Heart left ventricle (tissue), 13 donors: ENCODE measurements at regions not wholly inside any gene's neighbourhood (a gene's known extent, or its start where the extent isn't known, plus 50 kb on each side); places are given as distances from the start of the nearest gene placed in this dataset.

Source experiments
- POLR2A ChIP-seq, 2 donors: fragments of 450-650 bp; IDR thresholded peaks; one replicate each; pipeline ENCODE4 v1.6.1; 2017; ENCODE audit warnings: antibody characterized with exemption in 2 of 2, mild to moderate bottlenecking in 2 of 2, moderate library complexity in 2 of 2
- TF ChIP-seq, protein P1 (sequence below), 12 donors: fragments of 200-600 bp; sonication (generic) in 4 of 12; IDR thresholded peaks; one replicate each; pipeline versions ENCODE4 v1.5.0 to v1.8.0; 2018 to 2022; ENCODE audit warnings: antibody characterized with exemption in 12 of 12, mild to moderate bottlenecking in 5 of 12
- donor health status: ischemic (EF 13 %, LVEDD 7.1; RV severe dilation, severe dysfunction).
- donor health status: DM: no; HTN: yes; CAD: no.
- donor health status: DM: no; HTN: no; CAD: no.
- donor health status: ischemic (EF 25% LVEDD 6.9; RV normal size, moderate dysfunction).
- donor health status: ischemic (EF 25% LVEDD 5.7; RV mildly dilated, moderate dysfunction).
- donor health status: ischemic (EF 35%, LVEDD 5.7; RV mildly dilated, moderate dysfunction).
- donor health status: nonischemic (EF 11% LVEDD 7.7; RV severe dilation, severe dysfunction).
- donor health status: DM: yes; HTN: yes; CAD: no.
- donor health status: PGD.
- donor health status: ischemic (EF 29% LVEDD 5.4; RV normal size, mild dysfunction).
- donor health status: nonischemic (EF 23%, LVEDD 6.1; RV moderate dilation, normal function).

GRCh38 chr19:13561461-13561860 is 55.2 kb upstream of the CACNA1A start:
- TF ChIP-seq, protein P1, sequence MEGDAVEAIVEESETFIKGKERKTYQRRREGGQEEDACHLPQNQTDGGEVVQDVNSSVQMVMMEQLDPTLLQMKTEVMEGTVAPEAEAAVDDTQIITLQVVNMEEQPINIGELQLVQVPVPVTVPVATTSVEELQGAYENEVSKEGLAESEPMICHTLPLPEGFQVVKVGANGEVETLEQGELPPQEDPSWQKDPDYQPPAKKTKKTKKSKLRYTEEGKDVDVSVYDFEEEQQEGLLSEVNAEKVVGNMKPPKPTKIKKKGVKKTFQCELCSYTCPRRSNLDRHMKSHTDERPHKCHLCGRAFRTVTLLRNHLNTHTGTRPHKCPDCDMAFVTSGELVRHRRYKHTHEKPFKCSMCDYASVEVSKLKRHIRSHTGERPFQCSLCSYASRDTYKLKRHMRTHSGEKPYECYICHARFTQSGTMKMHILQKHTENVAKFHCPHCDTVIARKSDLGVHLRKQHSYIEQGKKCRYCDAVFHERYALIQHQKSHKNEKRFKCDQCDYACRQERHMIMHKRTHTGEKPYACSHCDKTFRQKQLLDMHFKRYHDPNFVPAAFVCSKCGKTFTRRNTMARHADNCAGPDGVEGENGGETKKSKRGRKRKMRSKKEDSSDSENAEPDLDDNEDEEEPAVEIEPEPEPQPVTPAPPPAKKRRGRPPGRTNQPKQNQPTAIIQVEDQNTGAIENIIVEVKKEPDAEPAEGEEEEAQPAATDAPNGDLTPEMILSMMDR (IDR thresholded peaks at IDR 0.05): no peak
- no peak for TF ChIP-seq POLR2A (IDR thresholded peaks at IDR 0.05)
